ENCODE measurements at regions not wholly inside any gene's neighbourhood (a gene's known extent, or its start where the extent isn't known, plus 50 kb on each side); places are given as distances from the start of the nearest gene placed in this dataset.

- Histone ChIP-seq H3K27me3 (replicated peaks in 1 of 7) (peaks cover 0 to 7% (median 0%) of the 10 kb centered on the region in 7 donors), H3K4me1 (no peaks in the 10 kb centered on the region), H3K27ac (peak overlapping the region in 3 of 8 donors; percentile 31 to 59 (median 51)), H3K36me3 (no peaks in the 10 kb centered on the region), H3K9me3 (peaks cover 0 to 37% (median 21%) of the 10 kb centered on the region in 8 donors), H3K4me3 (no peak overlapping the region)
- intact Hi-C loops (cut with DNase I; ENCODE audit: low total_unique reads): no loop called here
- 50 to 70% (median 58%) methylated on average over 3 of the region's 3 CpGs for WGBS, 5 donors
- TF ChIP-seq POLR2AphosphoS5 (IDR thresholded peaks at IDR 0.05): no peak
- TF ChIP-seq CTCF (IDR thresholded peaks at IDR 0.05 in 8 of 11, conservative IDR thresholded peaks at IDR 0.05 in 3 of 11): no peak
- no peak for TF ChIP-seq POLR2A (IDR thresholded peaks at IDR 0.05)
- DNase-seq: no peak
Observed at GRCh38 chr15:100818927-100819326, 60.7 kb upstream of the ALDH1A3 start.

GRCh38 chr15:100820528-100820927 is 59.1 kb upstream of the ALDH1A3 start:
- no peak for TF ChIP-seq POLR2AphosphoS5 (IDR thresholded peaks at IDR 0.05)
- no peak for TF ChIP-seq POLR2A (IDR thresholded peaks at IDR 0.05)
- TF ChIP-seq CTCF (IDR thresholded peaks at IDR 0.05 in 8 of 11, conservative IDR thresholded peaks at IDR 0.05 in 3 of 11): no peak
- intact Hi-C loops (cut with DNase I; ENCODE audit: low total_unique reads): no loop called here

GRCh38 chr15:100821327-100821726 is 58.3 kb upstream of the ALDH1A3 start:
- no peak for DNase-seq

More at GRCh38 chr15:100820528-100820927, 59.1 kb upstream of the ALDH1A3 start:
- Histone ChIP-seq H3K27ac (no peak overlapping the region), H3K4me3 (no peak overlapping the region), H3K9me3 (peaks cover 0 to 27% (median 14%) of the 10 kb centered on the region in 8 donors), H3K36me3 (no peaks in the 10 kb centered on the region), H3K4me1 (no peaks in the 10 kb centered on the region), H3K27me3 (replicated peaks in 1 of 7) (peaks cover 0 to 20% (median 0%) of the 10 kb centered on the region in 7 donors)
- no peak for DNase-seq
- 52 to 71% (median 64%) methylated on average over 4 of the region's 4 CpGs for WGBS, 5 donors

GRCh38 chr15:100824211-100824610 is 55.4 kb upstream of the ALDH1A3 start:
- H3K4me3 ChIP-seq: no peak overlapping the region
- H3K9me3 ChIP-seq: peaks cover 0 to 17% (median 7%) of the 10 kb centered on the region in 8 donors
- no peaks in the 10 kb centered on the region for H3K36me3 ChIP-seq
- peaks cover 0 to 26% (median 0%) of the 10 kb centered on the region in 7 donors for H3K27me3 ChIP-seq (replicated peaks in 1 of 7)
- H3K27ac ChIP-seq: no peak overlapping the region
- no peaks in the 10 kb centered on the region for H3K4me1 ChIP-seq
- no peak for TF ChIP-seq POLR2AphosphoS5 (IDR thresholded peaks at IDR 0.05)
- TF ChIP-seq POLR2A (IDR thresholded peaks at IDR 0.05): no peak
- TF ChIP-seq CTCF (IDR thresholded peaks at IDR 0.05 in 8 of 11, conservative IDR thresholded peaks at IDR 0.05 in 3 of 11): no peak
- DNase-seq: no peak
- intact Hi-C loops (cut with DNase I; ENCODE audit: low total_unique reads): no loop called here
- WGBS, 5 donors: 52 to 59% (median 56%) methylated on average over 5 of the region's 5 CpGs

More at GRCh38 chr15:100821327-100821726, 58.3 kb upstream of the ALDH1A3 start:
- Histone ChIP-seq H3K4me1 (no peaks in the 10 kb centered on the region), H3K27ac (no peak overlapping the region), H3K36me3 (no peaks in the 10 kb centered on the region), H3K27me3 (replicated peaks in 1 of 7) (peaks cover 0 to 26% (median 0%) of the 10 kb centered on the region in 7 donors), H3K9me3 (peaks cover 0 to 19% (median 7%) of the 10 kb centered on the region in 8 donors), H3K4me3 (no peak overlapping the region)
- TF ChIP-seq CTCF (IDR thresholded peaks at IDR 0.05 in 8 of 11, conservative IDR thresholded peaks at IDR 0.05 in 3 of 11) (no peak), POLR2AphosphoS5 (IDR thresholded peaks at IDR 0.05) (no peak), POLR2A (IDR thresholded peaks at IDR 0.05) (no peak)
- intact Hi-C loops (cut with DNase I; ENCODE audit: low total_unique reads): no loop called here
